Activated CD8-positive, alpha-beta memory T cell treated with anti-CD3 and anti-CD28 coated beads, Interleukin-2, amount 10 ng/mL, durations not matched to agents 7 days and 5 days (primary cell): ENCODE measurements at regions not wholly inside any gene's neighbourhood (a gene's known extent, or its start where the extent isn't known, plus 50 kb on each side); places are given as distances from the start of the nearest gene placed in this dataset.
"Not testable (repeated sequence)": the region's sequence is repeated elsewhere in the genome, so short reads cannot be mapped to it uniquely, and the experiment has no call there.

Source experiments
- ATAC-seq: fragments of 150-1000 bp; cut with Tn5 transposase; one replicate; pipeline ENCODE4 v1.10.0; 2021; ENCODE audit warnings: moderate library complexity
- CTCF ChIA-PET: fragments of 350-600 bp; sonication (Branson Sonifier 250); formaldehyde crosslinking; loops from one replicate; lab custom pipeline; 2021; ENCODE audit warnings: antibody characterized with exemption; lab: Charles Lee
- DNase-seq: peaks from one replicate; pipeline ENCODE4 v3.0.0-alpha.2; 2020
- H3K27ac Mint-ChIP-seq: one replicate; pipeline ENCODE4 v1.8.0; 2021; ENCODE audit warnings: mild to moderate bottlenecking, mixed read lengths
- H3K27me3 Mint-ChIP-seq: one replicate; pipeline ENCODE4 v1.8.0; 2021; ENCODE audit warnings: mixed read lengths
- H3K36me3 Mint-ChIP-seq: one replicate; pipeline ENCODE4 v1.8.0; 2021; ENCODE audit warnings: mild to moderate bottlenecking, mixed read lengths
- H3K4me1 Mint-ChIP-seq: one replicate; pipeline ENCODE4 v1.8.0; 2021; ENCODE audit warnings: mixed read lengths
- H3K4me3 Mint-ChIP-seq: one replicate; pipeline ENCODE4 v1.8.0; 2021; ENCODE audit warnings: mild to moderate bottlenecking, moderate library complexity, mixed read lengths
- H3K9me3 Mint-ChIP-seq: one replicate; pipeline ENCODE4 v1.8.0; 2022; ENCODE audit warnings: low read depth, mixed read lengths

GRCh38 chr4:154989511-154989910 is 208.4 kb downstream of the RBM46 start:
- no peak for ATAC-seq
- Mint-ChIP-seq H3K36me3 (no peaks in the 10 kb centered on the region), H3K27me3 (no peaks in the 10 kb centered on the region), H3K27ac (no peak overlapping the region), H3K9me3 (no peaks in the 10 kb centered on the region), H3K4me1 (no peaks in the 10 kb centered on the region), H3K4me3 (no peak overlapping the region)
- DNase-seq, result no peak
- CTCF ChIA-PET, result no interaction called here

- H3K27ac Mint-ChIP-seq, DNase-seq, H3K4me1 Mint-ChIP-seq, CTCF ChIA-PET, H3K9me3 Mint-ChIP-seq, H3K36me3 Mint-ChIP-seq, H3K27me3 Mint-ChIP-seq, H3K4me3 Mint-ChIP-seq, ATAC-seq: not testable (repeated sequence)
Measured at GRCh38 chr4:154997866-154998265, 210.6 kb upstream of the NPY2R start.

DNA sequence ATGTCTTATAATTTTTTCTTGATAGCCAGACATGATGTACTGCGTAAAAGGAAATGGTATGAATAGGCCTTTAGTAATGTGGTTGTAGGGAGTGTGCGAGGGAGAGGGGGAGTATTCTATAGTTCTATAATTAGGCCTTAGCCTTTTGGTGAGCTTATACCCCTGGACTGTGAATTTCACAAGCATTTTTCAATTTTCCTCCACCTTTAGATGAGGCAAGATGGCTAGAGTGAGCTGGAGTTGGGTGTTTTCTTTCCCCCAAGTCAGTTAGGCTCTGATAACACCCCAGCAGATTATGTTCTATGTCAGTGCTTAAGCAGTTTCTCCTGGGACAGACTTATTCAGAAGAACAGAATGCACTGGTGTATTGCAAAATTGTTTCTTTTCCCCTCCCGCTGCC is 210.2 kb upstream of the NPY2R start:
- ATAC-seq (no peak), DNase-seq (no peak)
- Mint-ChIP-seq H3K36me3 (no peaks in the 10 kb centered on the region), H3K9me3 (no peaks in the 10 kb centered on the region), H3K4me1 (no peaks in the 10 kb centered on the region), H3K4me3 (no peak overlapping the region), H3K27me3 (no peaks in the 10 kb centered on the region), H3K27ac (no peak overlapping the region)
- CTCF ChIA-PET, result no interaction called here

- ATAC-seq (no peak), DNase-seq (no peak)
- CTCF ChIA-PET, result no interaction called here
- H3K4me1 Mint-ChIP-seq, result no peaks in the 10 kb centered on the region
- H3K4me3 Mint-ChIP-seq, result no peak overlapping the region
- no peak overlapping the region for H3K27ac Mint-ChIP-seq
- H3K36me3 Mint-ChIP-seq, result no peaks in the 10 kb centered on the region
- no peaks in the 10 kb centered on the region for H3K9me3 Mint-ChIP-seq
- no peaks in the 10 kb centered on the region for H3K27me3 Mint-ChIP-seq
Measured at GRCh38 chr4:154998773-154999172, 209.7 kb upstream of the NPY2R start.

- Mint-ChIP-seq H3K27me3 (no peaks in the 10 kb centered on the region), H3K4me3 (no peak overlapping the region), H3K27ac (no peak overlapping the region), H3K4me1 (no peaks in the 10 kb centered on the region), H3K36me3 (no peaks in the 10 kb centered on the region), H3K9me3 (no peaks in the 10 kb centered on the region)
- DNase-seq (no peak), ATAC-seq (no peak)
- CTCF ChIA-PET, result no interaction called here
Measured at GRCh38 chr4:154999950-155000578, 208.4 kb upstream of the NPY2R start.

DNA sequence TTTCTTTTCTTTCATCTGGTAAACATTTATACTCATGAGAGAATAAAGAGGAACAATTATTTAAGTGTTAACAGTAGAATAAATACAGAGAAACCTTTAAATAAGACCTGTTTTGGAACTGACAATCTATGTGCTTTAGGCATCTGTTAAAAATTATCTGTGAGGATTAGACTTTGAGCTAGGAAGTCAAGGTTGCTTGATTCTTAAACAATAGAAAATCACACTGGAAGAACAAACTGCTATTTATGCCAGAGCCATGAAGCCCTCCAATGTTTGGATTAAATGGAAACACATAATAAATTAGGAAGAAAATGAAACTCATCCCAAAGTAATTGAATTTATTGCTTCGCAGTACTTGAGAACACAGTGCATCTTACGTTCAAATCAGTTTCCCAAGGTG is 207.2 kb upstream of the NPY2R start:
- H3K27ac Mint-ChIP-seq, result no peak overlapping the region
- no peak for ATAC-seq
- no peaks in the 10 kb centered on the region for H3K9me3 Mint-ChIP-seq
- H3K4me1 Mint-ChIP-seq, result no peaks in the 10 kb centered on the region
- no peaks in the 10 kb centered on the region for H3K27me3 Mint-ChIP-seq
- no peaks in the 10 kb centered on the region for H3K36me3 Mint-ChIP-seq
- no peak for DNase-seq
- H3K4me3 Mint-ChIP-seq, result no peak overlapping the region
- CTCF ChIA-PET, result no interaction called here

- H3K4me1 Mint-ChIP-seq, result peaks cover 2% of the 10 kb centered on the region
- H3K27ac Mint-ChIP-seq, result no peak overlapping the region
- no peaks in the 10 kb centered on the region for H3K9me3 Mint-ChIP-seq
- no peak for ATAC-seq
- H3K36me3 Mint-ChIP-seq, result no peaks in the 10 kb centered on the region
- CTCF ChIA-PET, result no interaction called here
- H3K27me3 Mint-ChIP-seq, result no peaks in the 10 kb centered on the region
- H3K4me3 Mint-ChIP-seq, result no peak overlapping the region
- DNase-seq, result no peak
Measured at GRCh38 chr4:155005395-155006090, 202.9 kb upstream of the NPY2R start.

DNA sequence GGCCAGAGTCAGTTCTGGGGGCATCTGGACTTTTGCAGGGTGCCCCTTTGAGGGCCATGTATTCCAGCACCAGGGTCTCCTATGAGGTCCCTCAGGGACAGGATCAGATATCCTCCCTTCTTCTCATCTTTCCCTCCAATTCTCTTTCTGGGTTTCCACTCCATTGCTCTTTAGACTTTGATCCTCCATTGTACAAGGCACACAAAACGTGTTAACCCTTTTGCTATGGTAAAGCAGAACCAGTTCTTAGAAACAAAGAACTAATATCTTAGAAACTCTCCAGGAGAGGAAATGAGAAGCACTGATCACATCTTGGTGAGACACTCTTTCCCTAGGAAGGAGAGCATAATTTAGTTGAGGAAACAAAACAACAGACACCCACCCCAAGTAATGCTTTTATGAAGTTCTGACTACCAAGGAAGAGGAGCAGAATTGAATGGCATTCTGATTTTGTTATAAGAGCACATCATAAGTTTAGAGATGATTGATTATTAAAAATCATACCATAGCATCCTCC is 200.7 kb upstream of the NPY2R start:
- H3K36me3 Mint-ChIP-seq, result no peaks in the 10 kb centered on the region
- peaks cover 2% of the 10 kb centered on the region for H3K4me1 Mint-ChIP-seq
- H3K9me3 Mint-ChIP-seq, result no peaks in the 10 kb centered on the region
- no peaks in the 10 kb centered on the region for H3K27me3 Mint-ChIP-seq
- no peak for ATAC-seq
- CTCF ChIA-PET, result no interaction called here
- H3K4me3 Mint-ChIP-seq, result no peak overlapping the region
- no peak for DNase-seq
- no peak overlapping the region for H3K27ac Mint-ChIP-seq

DNA sequence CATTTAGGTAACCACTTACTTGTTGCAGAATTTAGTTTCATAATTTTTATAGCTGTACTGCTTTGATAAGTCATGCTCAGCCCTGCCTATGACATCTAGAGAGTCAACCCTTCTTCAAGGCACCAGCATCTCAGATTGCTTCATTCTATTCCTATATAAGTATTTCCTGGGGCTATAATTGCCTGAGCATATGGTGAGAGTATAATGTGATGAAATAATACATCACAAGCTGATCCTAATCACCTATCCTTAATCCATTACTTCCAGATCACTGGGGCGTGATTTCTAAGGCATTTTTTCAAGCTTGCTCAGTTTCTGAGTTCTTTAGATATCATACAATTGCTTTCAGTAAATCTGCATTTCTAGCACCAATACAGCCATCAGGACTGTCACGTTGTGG is 200.0 kb upstream of the NPY2R start:
- CTCF ChIA-PET, result no interaction called here
- peaks cover 2% of the 10 kb centered on the region for H3K4me1 Mint-ChIP-seq
- no peak overlapping the region for H3K27ac Mint-ChIP-seq
- ATAC-seq (no peak), DNase-seq (no peak)
- H3K36me3 Mint-ChIP-seq, result no peaks in the 10 kb centered on the region
- H3K9me3 Mint-ChIP-seq, result no peaks in the 10 kb centered on the region
- H3K27me3 Mint-ChIP-seq, result no peaks in the 10 kb centered on the region
- no peak overlapping the region for H3K4me3 Mint-ChIP-seq

- H3K27me3 Mint-ChIP-seq, result no peaks in the 10 kb centered on the region
- peaks cover 2% of the 10 kb centered on the region for H3K4me1 Mint-ChIP-seq
- H3K9me3 Mint-ChIP-seq, result no peaks in the 10 kb centered on the region
- H3K4me3 Mint-ChIP-seq, result no peak overlapping the region
- ATAC-seq, result no peak
- no peak overlapping the region for H3K27ac Mint-ChIP-seq
- no peak for DNase-seq
- H3K36me3 Mint-ChIP-seq, result no peaks in the 10 kb centered on the region
- CTCF ChIA-PET, result no interaction called here
Measured at GRCh38 chr4:155009288-155009687, 199.1 kb upstream of the NPY2R start.

- Mint-ChIP-seq H3K4me3 (no peak overlapping the region), H3K27ac (no peak overlapping the region), H3K36me3 (no peaks in the 10 kb centered on the region), H3K9me3 (no peaks in the 10 kb centered on the region), H3K27me3 (no peaks in the 10 kb centered on the region), H3K4me1 (peaks cover 2% of the 10 kb centered on the region)
- ATAC-seq (no peak), DNase-seq (no peak)
- CTCF ChIA-PET, result no interaction called here
Measured at GRCh38 chr4:155010376-155010775, 198.1 kb upstream of the NPY2R start.

DNA sequence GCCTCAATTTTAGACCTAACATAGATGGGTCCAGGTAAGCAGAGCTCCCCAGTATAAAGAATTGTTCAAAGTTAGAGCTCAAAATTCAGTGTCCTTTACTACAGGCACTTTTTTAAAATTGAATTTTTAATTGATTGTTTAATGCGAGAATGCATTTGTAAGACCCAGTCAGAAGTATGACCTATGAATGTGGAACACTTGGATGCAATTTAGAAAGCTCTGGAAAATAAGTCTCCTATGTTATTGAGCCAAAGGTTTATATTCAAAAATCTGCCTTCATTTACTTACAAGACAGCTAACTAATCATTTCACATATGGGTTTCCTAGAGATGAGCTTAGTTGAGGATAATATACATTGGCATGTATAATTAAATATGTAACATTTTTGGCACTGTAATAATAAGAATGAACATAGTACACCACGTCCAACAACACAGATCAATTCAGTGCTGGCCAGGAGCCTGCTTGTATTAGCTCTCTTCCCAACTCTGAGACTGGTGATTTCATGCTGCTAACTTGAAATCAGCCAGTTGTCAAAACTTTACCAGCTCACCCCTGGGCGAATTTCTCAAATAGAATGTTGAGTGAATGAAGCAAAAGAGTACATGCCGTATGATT is 197.2 kb upstream of the NPY2R start:
- DNase-seq (no peak), ATAC-seq (no peak)
- no peaks in the 10 kb centered on the region for H3K27me3 Mint-ChIP-seq
- H3K36me3 Mint-ChIP-seq, result no peaks in the 10 kb centered on the region
- no peak overlapping the region for H3K4me3 Mint-ChIP-seq
- H3K27ac Mint-ChIP-seq, result no peak overlapping the region
- CTCF ChIA-PET, result no interaction called here
- H3K9me3 Mint-ChIP-seq, result no peaks in the 10 kb centered on the region
- peaks cover 2% of the 10 kb centered on the region for H3K4me1 Mint-ChIP-seq

DNA sequence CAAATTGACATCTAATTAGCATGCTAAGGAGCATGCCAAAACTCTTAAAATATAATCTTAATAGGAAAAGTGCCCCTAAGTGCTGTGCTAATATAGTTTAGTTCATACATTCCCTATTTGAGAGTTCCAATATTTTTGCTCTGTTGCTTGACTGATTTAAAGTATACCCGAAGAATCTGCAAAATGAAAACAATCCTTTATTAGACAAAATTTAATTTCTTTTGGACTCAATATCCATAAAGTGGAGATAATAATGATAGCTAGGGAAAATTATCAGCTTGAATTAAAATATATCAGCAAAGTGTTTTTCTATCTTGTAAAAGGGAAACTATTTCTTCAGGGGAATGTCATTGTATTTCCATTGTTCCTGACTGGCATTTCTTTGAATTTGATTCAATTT is 196.0 kb upstream of the NPY2R start:
- Mint-ChIP-seq H3K27ac (no peak overlapping the region), H3K27me3 (no peaks in the 10 kb centered on the region), H3K9me3 (no peaks in the 10 kb centered on the region), H3K4me1 (peaks cover 2% of the 10 kb centered on the region), H3K36me3 (no peaks in the 10 kb centered on the region), H3K4me3 (no peak overlapping the region)
- DNase-seq, result no peak
- no peak for ATAC-seq
- CTCF ChIA-PET, result no interaction called here

DNA sequence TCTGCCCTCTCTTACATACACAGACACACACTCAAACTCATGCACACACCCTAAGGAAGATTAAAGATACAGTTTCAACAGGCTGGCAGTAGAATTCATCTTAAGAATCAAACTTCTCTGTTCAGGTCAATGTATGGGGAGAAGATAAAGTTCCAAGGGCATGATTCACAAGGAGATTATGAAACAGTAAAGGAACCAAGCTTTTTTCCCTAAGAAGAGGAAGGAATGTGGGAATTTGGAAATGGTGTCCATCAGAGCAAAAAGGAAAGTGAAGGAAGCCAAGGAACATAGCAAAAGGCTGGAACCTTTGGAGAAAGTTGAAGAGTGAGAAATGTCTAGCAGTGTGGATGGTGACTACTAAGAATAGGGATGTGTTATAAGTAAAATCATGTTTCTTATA is 191.0 kb upstream of the NPY2R start:
- CTCF ChIA-PET, result no interaction called here
- Mint-ChIP-seq H3K27me3 (no peaks in the 10 kb centered on the region), H3K4me1 (no peaks in the 10 kb centered on the region), H3K4me3 (no peak overlapping the region), H3K9me3 (no peaks in the 10 kb centered on the region), H3K36me3 (no peaks in the 10 kb centered on the region), H3K27ac (no peak overlapping the region)
- ATAC-seq (no peak), DNase-seq (no peak)
